NCI-H2029 (cell line): ENCODE measurements at regions not wholly inside any gene's neighbourhood (a gene's known extent, or its start where the extent isn't known, plus 50 kb on each side); places are given as distances from the start of the nearest gene placed in this dataset.
"Not testable (repeated sequence)": the region's sequence is repeated elsewhere in the genome, so short reads cannot be mapped to it uniquely, and the experiment has no call there.

Experiments used
- DNase-seq: peaks from one replicate; lab custom pipeline; 2025; lab: John Stamatoyannopoulos, UW

- no peak for DNase-seq
Observed at GRCh38 chr2:41314511-41315070, 733.2 kb upstream of the PKDCC start.

- DNase-seq = no peak
Observed at GRCh38 chr2:41319437-41319836, 728.4 kb upstream of the PKDCC start.

GRCh38 chr2:41320491-41320890 lies 727.3 kb upstream of the PKDCC start:
- DNase-seq = no peak

GRCh38 chr2:41321351-41321750 lies 726.5 kb upstream of the PKDCC start:
- no peak for DNase-seq

GRCh38 chr2:41326851-41327250 lies 721.0 kb upstream of the PKDCC start:
- DNase-seq = no peak

- no peak for DNase-seq
Observed at GRCh38 chr2:41329040-41329439, 718.8 kb upstream of the PKDCC start.

- DNase-seq = no peak
Observed at GRCh38 chr2:41334159-41334558, 713.7 kb upstream of the PKDCC start.

GRCh38 chr2:41335573-41335972 lies 712.2 kb upstream of the PKDCC start:
- DNase-seq = not testable (repeated sequence)

- no peak for DNase-seq
Observed at GRCh38 chr2:41337956-41338355, 709.9 kb upstream of the PKDCC start.

- no peak for DNase-seq
Observed at GRCh38 chr2:41344529-41344928, 703.3 kb upstream of the PKDCC start.

GRCh38 chr2:41353060-41353459 lies 694.8 kb upstream of the PKDCC start:
- no peak for DNase-seq

- DNase-seq = no peak
Observed at GRCh38 chr2:41355794-41356193, 692.0 kb upstream of the PKDCC start.

GRCh38 chr2:41364842-41365241 lies 683.0 kb upstream of the PKDCC start:
- DNase-seq = no peak

GRCh38 chr2:41375901-41376300 lies 671.9 kb upstream of the PKDCC start:
- no peak for DNase-seq

- no peak for DNase-seq
Observed at GRCh38 chr2:41377837-41378236, 670.0 kb upstream of the PKDCC start.

- no peak for DNase-seq
Observed at GRCh38 chr2:41378420-41378819, 669.4 kb upstream of the PKDCC start.

- DNase-seq = no peak
Observed at GRCh38 chr2:41379496-41380221, 668.2 kb upstream of the PKDCC start.

GRCh38 chr2:41381701-41382100 lies 666.1 kb upstream of the PKDCC start:
- no peak for DNase-seq

GRCh38 chr2:41387519-41387918 lies 660.3 kb upstream of the PKDCC start:
- no peak for DNase-seq

- no peak for DNase-seq
Observed at GRCh38 chr2:41393621-41394020, 654.2 kb upstream of the PKDCC start.

GRCh38 chr2:41394541-41394940 lies 653.3 kb upstream of the PKDCC start:
- no peak for DNase-seq

- no peak for DNase-seq
Observed at GRCh38 chr2:41395692-41396091, 652.1 kb upstream of the PKDCC start.

- DNase-seq = no peak
Observed at GRCh38 chr2:41399437-41400087, 648.3 kb upstream of the PKDCC start.
